Skeletal muscle cell (primary cell): ENCODE measurements at regions not wholly inside any gene's neighbourhood (a gene's known extent, or its start where the extent isn't known, plus 50 kb on each side); places are given as distances from the start of the nearest gene placed in this dataset.
"Not testable (repeated sequence)": the region's sequence is repeated elsewhere in the genome, so short reads cannot be mapped to it uniquely, and the experiment has no call there.

Experiments used
- DNase-seq: peaks from one replicate; pipeline ENCODE4 v3.0.0-alpha.2; 2010; ENCODE audit warnings: low read depth
- H3K4me3 ChIP-seq: 2 replicates; pipeline ENCODE4 v1.5.1; 2011; ENCODE audit warnings: low read depth, mild to moderate bottlenecking, control low read depth, low read length, moderate library complexity

DNA sequence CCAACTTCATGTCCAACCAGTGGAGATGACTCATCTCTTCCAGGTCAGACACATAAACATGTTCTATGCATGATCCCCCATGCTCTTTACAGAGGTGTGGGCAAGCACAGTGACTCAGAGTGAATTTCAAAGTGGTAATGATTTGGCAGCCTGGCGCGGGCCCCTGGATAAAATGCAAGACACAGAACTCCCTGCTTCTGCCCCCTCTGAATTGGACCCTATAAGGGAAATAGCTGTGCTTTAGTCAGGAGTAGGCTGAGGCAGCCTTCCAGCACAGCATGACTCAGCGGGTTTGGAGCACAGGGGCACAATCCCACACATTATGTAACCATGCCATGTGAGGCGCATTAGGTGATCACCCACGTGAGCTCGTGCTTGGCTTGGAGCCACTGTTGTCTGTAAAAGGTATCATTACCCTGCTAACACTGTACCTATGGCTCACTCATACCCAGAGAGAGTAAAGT is 127.4 kb downstream of the C6orf118 start:
- DNase-seq = peak; percentile 94
- H3K4me3 ChIP-seq = no peak overlapping the region

DNA sequence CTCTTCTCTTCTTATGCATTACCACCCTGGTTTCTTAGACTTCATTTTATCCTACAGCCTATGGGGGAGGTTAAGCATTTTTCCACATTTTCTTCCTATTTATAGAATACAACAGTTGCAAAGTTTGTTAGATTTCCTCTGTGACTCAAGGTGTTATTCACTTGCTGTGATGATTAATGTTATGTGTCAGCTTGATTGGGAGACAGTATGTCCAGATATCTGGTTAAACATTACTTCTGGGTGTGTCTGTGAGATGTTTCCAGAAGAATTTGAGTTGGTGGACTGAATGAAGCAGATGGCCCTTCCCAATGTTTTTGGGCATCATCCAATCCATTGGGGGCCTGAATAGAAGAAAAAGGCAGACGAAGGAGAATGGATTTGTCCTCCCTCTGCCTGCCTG is 131.3 kb downstream of the C6orf118 start:
- DNase-seq = no peak
- H3K4me3 ChIP-seq = no peak overlapping the region

DNA sequence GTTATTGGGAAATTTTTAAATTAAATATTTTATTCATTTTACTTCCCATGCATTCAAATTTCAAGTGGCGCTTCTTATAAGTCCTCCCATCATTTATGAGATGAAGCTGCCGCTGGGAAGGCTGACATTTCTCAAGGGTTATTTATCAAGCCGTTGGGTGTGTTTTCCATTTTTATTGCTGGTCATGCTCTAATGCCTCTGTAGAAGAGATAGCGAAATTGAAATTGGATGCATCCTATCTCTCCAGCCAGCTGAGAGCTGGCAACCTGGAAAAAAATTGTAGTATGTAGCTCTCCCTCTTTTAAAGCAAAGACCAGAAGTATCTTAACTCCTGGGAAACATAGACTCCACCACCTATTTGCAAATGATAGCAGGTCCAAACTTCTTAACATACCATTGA is 135.9 kb downstream of the C6orf118 start:
- no peak overlapping the region for H3K4me3 ChIP-seq
- no peak for DNase-seq

DNA sequence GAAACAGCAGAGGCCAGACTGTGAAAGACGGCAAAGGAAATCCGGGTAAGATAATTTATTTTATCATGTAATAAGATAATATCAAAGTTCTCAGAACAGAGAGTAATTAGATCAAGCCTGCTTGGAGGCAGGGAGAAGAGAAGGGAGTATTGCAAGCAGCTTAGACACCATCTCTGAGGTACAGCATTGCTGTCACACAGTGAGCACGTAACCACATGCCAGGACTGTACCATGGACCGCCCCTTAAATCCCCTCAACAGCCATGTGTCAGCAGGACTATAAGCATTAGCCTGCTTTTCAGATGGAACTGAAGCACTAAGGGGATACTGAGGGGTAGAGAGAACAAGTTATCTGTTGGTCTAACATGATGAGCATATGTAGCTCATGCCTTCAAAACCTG is 141.5 kb downstream of the C6orf118 start:
- no peak overlapping the region for H3K4me3 ChIP-seq
- DNase-seq = no peak

DNA sequence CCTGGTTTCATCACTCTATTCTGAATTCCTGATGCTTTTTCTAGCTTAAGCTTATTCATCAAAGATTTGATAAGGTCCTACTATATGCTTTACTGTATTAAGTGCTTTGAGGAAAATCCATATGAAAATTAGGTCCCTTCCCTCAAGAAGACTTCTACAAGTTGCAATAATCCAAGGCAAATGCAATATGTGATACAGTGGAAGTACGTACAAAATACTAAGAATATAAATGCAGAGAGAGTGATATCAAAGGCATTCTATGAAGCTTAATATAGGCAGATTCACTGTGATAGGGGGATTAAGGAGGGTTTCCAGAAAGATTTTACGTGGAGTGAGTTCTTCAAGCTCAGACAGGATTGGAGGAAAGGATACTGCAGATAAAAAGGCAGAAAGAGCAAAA is 142.1 kb downstream of the C6orf118 start:
- DNase-seq = no peak
- H3K4me3 ChIP-seq = no peak overlapping the region

DNA sequence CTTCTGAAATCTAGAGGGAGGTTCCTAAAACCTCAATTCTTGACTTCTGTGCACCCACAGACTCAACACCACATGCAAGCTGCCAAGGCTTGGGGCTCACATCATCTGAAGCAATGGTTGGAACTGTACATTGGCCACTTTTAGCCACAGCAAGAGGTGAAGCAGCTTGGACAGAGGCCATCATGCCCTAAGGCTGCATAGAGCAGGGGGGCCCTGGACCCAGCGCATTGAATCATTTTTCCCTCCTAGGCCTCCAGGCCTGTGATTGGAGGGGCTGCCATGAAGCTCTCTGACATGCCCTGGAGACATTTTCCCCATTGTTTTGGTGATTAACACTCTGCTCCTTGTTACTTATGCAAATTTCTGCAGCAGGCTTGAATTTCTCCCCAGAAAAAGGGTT is 145.9 kb downstream of the C6orf118 start:
- no peak overlapping the region for H3K4me3 ChIP-seq

DNA sequence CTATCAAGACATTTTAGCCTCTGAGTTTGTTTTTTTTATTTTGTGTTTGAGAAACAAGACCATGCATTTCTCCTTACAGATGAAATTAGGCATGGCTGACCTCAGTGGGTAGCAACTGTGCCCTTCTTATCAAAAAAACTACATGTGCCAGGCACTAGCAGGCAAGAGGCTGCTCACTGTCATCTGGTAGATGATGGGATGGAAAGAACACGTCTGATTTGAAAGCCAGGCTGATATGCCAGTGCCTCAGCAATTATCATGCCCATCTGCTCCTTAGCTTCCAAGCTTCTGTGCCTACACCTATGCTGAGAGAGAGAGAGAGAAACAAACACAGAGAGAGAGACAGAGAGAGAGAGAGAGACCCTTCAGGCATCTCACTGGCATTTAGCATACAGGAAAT is 149.9 kb downstream of the C6orf118 start:
- no peak overlapping the region for H3K4me3 ChIP-seq
- no peak for DNase-seq

More for the DNA sequence above, 145.9 kb downstream of the C6orf118 start:
- no peak for DNase-seq

DNA sequence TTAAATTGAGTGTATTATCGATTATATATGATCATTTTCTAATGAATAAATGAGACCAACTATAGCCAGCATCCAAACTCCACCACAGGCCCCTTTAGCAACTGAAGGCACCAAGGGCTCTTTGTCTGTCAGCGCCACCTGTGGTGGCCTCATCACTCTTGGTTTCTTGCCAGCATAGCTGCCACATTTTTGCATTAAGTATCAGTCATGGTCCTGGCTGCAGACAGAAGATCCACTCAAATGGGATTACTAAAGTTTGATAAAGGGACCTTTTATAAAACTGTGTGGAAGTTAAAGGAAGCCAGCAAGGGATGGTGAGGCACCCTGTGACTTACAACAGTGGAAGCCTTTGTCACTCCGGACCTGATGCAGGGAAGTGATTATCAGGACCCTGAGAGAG is 162.9 kb downstream of the C6orf118 start:
- H3K4me3 ChIP-seq = no peak overlapping the region
- DNase-seq = no peak

DNA sequence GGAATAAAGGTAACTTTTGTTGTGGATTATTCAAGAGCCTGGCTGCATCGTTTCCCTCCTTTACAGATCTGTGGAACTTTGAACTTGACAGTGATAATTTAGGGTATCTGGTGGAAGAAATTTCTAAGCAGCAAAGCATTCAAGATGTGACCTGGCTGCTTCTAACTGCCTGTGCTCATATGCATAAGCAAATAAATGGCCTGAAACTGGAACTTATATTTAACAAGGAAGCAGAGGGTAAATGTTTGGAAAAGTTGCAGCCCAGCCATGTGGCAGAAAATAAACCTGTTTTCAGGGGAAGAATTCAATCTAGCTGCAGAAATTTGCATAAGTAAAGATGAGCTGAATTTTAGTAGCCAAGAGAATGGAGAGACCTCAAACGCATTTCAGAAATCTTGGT is 173.5 kb downstream of the C6orf118 start:
- DNase-seq = no peak

DNA sequence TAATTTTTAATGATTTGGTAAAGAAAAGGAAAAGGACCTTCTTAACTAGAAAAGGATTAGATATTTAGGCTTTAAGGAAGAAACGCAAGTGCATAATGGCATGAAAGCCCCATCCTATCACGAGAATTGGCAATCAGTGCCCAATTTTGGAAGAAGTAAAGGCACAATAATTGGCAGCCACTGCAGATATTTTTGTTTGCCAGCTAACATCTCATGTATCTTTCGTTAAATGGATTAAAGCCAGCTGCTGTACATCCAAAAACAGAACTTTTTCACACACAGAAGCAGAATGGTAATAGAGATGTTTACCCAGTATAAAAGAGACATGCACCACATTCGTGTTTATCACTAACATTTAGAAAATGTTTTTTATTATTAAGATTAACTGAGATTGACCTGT is 180.3 kb downstream of the C6orf118 start:
- no peak overlapping the region for H3K4me3 ChIP-seq
- DNase-seq = no peak

More for the DNA sequence above, 173.5 kb downstream of the C6orf118 start:
- no peak overlapping the region for H3K4me3 ChIP-seq

DNA sequence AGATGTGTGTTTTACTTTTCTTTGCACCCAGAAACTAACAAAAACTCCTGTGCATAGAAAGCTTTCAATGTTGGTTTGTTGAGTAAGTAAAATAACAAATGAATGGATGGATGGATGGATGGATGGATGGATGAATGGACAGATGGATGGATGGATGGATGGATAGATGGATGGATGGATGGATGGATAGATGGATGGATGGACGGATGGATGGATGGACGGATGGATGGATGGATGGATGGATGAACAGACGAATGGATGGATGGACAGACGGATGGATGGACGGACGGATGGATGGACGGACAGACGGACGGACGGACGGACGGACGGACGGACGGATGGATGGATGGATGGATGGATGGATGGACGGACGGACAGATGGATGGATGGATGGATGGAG is 181.7 kb downstream of the C6orf118 start:
- not testable (repeated sequence) for DNase-seq

DNA sequence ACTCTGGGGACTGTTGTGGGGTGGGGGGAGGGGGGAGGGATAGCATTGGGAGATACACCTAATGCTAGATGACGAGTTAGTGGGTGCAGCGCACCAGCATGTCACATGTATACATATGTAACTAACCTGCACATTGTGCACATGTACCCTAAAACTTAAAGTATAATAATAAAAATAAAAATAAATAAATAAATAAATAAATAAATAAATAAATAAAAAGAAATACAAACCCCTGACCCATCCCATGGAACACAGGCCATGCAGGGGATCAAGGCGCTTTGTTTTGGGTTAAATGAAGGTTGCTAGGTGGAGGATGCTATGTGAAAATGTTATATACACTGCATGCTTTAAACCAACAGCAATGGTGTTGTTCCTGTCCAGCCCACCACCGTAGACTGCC is 184.7 kb downstream of the C6orf118 start:
- DNase-seq, H3K4me3 ChIP-seq: not testable (repeated sequence)

More for the DNA sequence above, 181.7 kb downstream of the C6orf118 start:
- not testable (repeated sequence) for H3K4me3 ChIP-seq

DNA sequence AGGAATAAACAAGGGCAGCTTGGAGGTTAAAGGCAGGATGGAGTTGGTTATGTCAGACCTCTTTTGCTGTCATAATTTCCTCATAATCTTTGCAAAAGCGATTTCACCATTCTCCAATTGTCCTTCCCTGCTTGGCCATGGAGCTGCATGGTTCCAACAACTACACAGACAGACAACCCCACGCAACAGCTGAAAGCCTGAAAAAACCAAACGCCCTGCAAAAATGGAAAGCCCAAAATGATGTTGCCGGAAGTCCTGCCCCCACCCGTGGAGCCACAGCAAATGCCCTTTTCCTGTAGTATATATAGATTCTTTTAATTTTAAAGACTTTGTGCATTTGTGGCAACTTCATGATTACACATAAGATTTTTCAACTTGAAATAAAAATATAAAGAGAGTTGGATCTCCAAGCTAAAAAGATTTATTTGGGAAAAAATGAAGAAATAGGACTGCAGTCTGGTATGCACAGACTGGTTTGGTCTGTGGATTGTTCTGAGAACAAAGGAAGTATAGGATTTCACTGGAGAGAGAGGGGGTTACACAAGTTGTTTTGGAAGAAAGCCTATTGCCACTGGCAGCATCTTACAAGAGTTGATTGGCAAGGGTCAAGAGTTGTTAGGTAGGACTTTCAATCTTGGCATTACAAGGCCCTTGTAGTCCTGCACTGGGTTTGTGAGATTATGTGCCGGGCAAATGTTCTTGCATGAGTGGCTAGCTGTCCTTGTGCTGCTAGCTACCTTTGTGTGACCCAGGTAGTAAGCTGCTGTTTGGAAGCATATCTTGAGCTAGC is 190.0 kb downstream of the C6orf118 start:
- DNase-seq = peak; percentile 35
- no peak overlapping the region for H3K4me3 ChIP-seq

DNA sequence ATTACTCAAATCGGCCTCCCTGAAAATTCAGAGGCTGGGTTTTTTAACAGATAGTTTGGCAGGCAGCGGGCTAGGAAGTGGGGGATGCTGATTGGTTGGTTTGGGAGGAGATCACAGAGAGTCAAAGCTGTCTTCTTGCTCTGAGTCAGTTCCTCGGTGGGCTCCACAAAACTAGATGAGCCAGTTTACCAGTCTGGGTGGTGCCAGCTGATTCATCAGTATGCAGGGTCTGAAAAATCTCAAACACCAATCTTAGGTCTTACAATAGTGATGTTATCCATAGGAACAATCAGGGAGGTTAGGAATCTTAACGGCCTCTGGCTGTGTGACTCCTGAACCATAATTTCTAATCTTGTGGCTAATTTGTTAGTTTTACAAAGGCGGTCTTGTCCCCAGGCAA is 190.7 kb downstream of the C6orf118 start:
- no peak overlapping the region for H3K4me3 ChIP-seq
- DNase-seq = no peak

DNA sequence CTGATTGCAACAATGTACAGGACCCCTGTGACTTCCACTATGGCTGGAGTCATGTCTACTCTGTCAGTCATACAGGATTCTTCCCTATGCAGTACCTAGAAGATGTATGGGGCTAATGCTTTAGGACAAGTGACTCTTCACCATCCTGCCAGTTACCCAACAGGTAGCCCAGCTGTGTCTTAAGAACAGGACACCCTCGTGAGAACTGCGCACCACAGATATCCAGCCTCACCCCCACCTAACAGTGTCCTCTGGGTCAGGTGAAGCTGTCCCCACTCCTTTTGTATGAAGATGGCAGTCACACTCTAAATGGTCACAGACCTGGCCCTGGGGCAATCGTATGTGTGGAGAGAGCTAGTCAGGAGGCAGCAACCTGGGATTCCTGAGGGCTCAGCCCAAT is 191.6 kb downstream of the C6orf118 start:
- no peak overlapping the region for H3K4me3 ChIP-seq
- no peak for DNase-seq

DNA sequence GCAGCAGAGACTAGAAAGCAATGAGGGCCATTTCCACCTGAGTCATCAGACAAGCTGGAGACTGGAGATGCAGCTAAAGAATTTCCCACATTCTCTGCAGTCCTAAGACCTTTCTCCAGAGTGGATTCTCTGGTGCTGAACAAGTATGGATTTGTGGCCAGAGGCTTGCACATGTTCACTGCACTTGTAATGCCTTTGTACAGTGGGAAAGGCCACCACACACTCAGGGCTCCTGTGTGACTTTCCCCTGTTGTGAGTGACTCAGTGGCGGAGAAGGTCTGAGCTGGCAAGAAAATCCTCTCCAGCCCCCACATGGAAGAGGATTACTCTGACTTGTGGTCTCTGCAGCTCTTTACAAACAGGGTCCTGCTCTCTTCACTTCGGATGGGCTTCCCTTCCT is 192.3 kb downstream of the C6orf118 start:
- H3K4me3 ChIP-seq = no peak overlapping the region
- DNase-seq = no peak

DNA sequence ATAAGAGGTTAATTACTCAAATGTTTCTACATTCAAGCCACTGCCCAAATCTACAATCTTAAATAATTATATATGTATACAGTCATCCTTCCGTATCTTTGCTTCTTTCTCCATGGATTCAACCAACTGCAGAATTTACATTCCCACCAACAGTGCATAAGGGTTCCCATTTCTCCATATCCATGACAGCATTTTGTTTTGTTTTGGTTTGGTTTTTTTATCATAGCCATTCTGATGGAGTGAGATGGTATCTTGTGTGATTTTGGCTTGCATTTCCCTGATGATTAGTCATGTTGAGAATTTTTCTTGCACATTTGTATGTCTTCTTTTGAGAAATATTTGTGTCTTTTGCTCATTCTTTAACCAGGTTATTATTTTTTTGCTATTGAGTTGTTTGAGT is 198.5 kb downstream of the C6orf118 start:
- DNase-seq = no peak
- H3K4me3 ChIP-seq = no peak overlapping the region

DNA sequence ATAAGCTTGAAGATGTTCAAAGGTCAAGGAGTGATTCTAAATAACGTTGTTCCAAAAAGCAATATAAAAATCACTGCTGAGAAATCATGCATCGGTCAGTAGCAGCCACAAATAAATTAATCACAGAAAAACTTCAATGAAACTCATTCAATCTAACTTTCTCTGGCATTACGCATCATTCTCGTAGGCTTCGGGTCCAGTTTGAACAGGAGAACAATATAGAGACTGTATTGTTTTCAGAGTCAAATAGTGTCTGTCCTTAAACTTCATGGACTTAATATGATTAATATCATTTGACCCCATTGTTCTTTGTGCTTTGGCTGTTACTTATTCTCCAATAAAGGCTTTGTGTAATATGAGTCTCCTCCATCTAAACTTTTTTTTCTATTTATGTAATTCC is 200.4 kb downstream of the C6orf118 start:
- DNase-seq = no peak
- no peak overlapping the region for H3K4me3 ChIP-seq

DNA sequence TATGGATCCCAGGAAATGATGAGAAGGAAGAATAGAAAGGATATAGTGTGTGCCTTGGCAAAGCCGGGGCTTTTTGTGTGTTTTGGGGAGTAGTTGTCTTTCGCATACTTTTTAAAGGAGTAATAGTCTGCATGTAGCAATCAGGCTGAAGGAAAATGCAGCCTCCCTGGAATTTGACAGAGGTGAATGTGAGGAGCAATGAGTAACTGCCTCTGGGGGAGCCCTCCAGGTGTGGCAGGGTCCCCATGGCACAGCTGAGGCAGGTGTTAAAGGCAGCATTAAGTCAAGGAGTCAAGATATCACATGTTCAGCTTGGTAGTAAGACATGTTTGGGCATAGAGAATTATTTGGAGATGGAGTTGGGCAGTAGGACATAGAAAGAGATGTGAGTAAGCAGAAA is 203.1 kb downstream of the C6orf118 start:
- H3K4me3 ChIP-seq = no peak overlapping the region

DNA sequence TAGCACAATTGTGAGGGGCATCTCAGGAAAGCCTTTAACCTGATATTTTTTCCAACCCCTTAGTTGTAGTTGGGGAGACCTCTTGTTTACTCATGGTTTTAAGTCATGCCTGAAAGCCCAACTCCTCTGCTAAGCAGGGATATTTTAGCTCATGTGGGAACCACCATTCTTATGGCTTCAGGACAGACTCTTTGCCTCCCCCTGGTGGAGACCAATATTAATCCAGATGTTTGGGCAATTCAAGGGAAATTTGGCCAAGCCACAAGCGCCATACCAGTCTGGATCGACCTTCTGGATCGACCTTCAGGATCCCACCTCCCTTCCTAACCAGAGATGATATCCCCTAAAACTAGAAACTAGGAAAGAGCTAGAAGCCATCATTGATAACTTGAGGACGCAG is 211.2 kb downstream of the C6orf118 start:
- H3K4me3 ChIP-seq = no peak overlapping the region
- DNase-seq = no peak

More for the DNA sequence above, 203.1 kb downstream of the C6orf118 start:
- no peak for DNase-seq

DNA sequence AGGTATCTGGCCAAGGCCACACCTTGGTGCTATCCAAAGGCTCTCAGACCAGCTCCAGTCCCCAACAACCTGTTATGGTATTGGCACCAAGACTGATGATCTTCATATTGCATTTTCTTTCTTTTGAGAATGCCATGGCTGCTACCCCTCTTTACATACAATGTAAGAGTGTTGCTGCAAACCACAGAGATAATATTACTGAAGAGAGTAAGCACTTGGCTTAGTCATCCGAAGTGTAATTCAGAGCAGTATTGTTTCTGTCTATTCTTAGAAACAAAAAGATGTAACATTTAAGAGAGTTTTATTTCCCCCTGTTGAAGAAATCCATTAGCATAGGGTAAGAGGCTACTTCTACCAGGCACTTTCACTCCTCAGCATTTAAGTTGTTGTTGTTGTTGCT is 212.5 kb downstream of the C6orf118 start:
- no peak for DNase-seq
- H3K4me3 ChIP-seq = no peak overlapping the region
